ENCODE measurements at regions not wholly inside any gene's neighbourhood (a gene's known extent, or its start where the extent isn't known, plus 50 kb on each side); places are given as distances from the start of the nearest gene placed in this dataset.

DNA sequence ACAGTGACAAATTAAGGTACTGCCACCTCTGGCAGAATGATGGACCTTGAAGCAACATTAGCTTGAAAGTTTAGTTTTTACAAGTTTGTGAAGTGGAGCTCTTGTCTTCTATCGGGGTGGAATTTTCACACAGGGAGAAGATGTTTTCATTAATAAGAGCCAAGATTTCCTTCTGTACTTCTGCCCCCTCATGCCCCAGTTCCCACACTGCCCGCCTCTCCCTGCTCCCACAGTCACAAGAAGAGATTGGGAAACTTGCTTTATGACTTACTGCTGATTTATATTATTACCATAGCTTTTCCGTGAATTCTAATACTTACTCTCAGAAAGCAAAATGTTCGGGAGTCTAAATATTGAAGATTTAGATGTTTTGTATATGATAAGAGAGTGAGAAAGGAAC lies 539.8 kb upstream of the ARX start:
- no peaks in the 10 kb centered on the region for H3K79me2 ChIP-seq (ENCODE audit: insufficient read depth, low read length)
- H2AFZ ChIP-seq (ENCODE audit: low read length) = no peak overlapping the region
- H3K4me2 ChIP-seq (ENCODE audit: low read length) = no peak overlapping the region

DNA sequence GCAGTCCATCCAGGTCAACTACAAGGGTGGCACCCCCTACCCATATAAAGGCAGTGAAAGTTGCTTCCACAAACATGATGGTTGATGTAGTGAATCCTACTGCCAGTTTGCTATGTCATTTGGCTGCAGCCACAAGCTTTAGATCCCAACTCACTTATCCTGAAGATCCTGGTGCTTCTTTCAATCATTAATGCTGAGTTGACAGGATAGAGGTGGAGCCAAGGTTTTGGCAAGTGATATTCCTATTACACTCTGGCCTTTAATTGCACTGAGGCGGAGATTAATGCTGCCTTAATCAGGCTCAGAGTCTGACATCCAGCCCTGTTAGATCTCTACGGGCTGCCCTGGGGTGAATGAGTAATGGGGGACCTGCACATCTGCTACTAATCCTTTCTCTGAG lies 542.4 kb upstream of the ARX start:
- no peaks in the 10 kb centered on the region for H3K9me3 ChIP-seq (ENCODE audit: low read length)

More for the DNA sequence above, 539.8 kb upstream of the ARX start:
- Histone ChIP-seq H3K9me2 (ENCODE audit: low read depth, low read length) (no peaks in the 10 kb centered on the region), H3K9ac (ENCODE audit: low read length) (no peak overlapping the region), H3K36me3 (ENCODE audit: insufficient read depth, low read length) (no peaks in the 10 kb centered on the region), H3K27me3 (ENCODE audit: insufficient read depth, low read length) (no peaks in the 10 kb centered on the region), H3F3A (ENCODE audit: insufficient read depth, low read length) (no peaks in the 10 kb centered on the region), H3K4me3 (ENCODE audit: low read depth, low read length, poor library complexity, severe bottlenecking) (no peak overlapping the region), H3K27ac (ENCODE audit: low read depth, low read length, poor library complexity, severe bottlenecking) (no peak overlapping the region), H3K9me3 (ENCODE audit: low read length) (no peaks in the 10 kb centered on the region), H4K20me1 (ENCODE audit: insufficient read depth, low read length) (no peaks in the 10 kb centered on the region), H3K4me1 (ENCODE audit: insufficient read depth, low read length, severe bottlenecking) (no peaks in the 10 kb centered on the region)
- TF ChIP-seq EZH2 (IDR thresholded peaks at IDR 0.05; ENCODE audit: borderline replicate concordance, low read length) (no peak), CTCF (IDR thresholded peaks at IDR 0.05; ENCODE audit: low read length) (no peak)

DNA sequence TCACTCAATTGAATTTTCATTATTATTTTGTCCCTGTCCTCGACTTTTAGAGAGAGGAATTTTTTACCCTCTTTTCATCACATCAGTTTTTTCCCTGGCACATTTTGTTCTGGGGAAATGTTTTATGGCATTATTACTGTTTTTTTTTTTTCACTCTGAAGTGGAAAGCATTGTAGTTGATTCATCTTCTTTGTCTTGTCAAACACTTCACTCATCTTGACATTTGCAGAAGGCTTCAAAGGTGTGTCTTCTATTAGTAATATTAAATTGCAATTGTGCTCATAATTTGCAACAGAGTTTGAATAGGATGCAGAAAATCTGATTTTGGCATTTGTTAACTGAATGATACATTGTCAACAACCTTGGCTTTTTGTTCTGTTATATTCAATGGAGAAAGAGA lies 545.4 kb upstream of the ARX start:
- Histone ChIP-seq H3K4me2 (ENCODE audit: low read length) (no peak overlapping the region), H3F3A (ENCODE audit: insufficient read depth, low read length) (no peaks in the 10 kb centered on the region), H3K27me3 (ENCODE audit: insufficient read depth, low read length) (no peaks in the 10 kb centered on the region), H2AFZ (ENCODE audit: low read length) (no peak overlapping the region), H4K20me1 (ENCODE audit: insufficient read depth, low read length) (no peaks in the 10 kb centered on the region), H3K9me2 (ENCODE audit: low read depth, low read length) (no peaks in the 10 kb centered on the region), H3K4me3 (ENCODE audit: low read depth, low read length, poor library complexity, severe bottlenecking) (no peak overlapping the region), H3K27ac (ENCODE audit: low read depth, low read length, poor library complexity, severe bottlenecking) (no peak overlapping the region), H3K4me1 (ENCODE audit: insufficient read depth, low read length, severe bottlenecking) (no peaks in the 10 kb centered on the region), H3K9me3 (ENCODE audit: low read length) (no peaks in the 10 kb centered on the region), H3K79me2 (ENCODE audit: insufficient read depth, low read length) (no peaks in the 10 kb centered on the region), H3K9ac (ENCODE audit: low read length) (no peak overlapping the region), H3K36me3 (ENCODE audit: insufficient read depth, low read length) (no peaks in the 10 kb centered on the region)
- no peak for TF ChIP-seq CTCF (IDR thresholded peaks at IDR 0.05; ENCODE audit: low read length)
- TF ChIP-seq EZH2 (IDR thresholded peaks at IDR 0.05; ENCODE audit: borderline replicate concordance, low read length) = no peak

More for the DNA sequence above, 542.4 kb upstream of the ARX start:
- TF ChIP-seq EZH2 (IDR thresholded peaks at IDR 0.05; ENCODE audit: borderline replicate concordance, low read length) = no peak
- no peak for TF ChIP-seq CTCF (IDR thresholded peaks at IDR 0.05; ENCODE audit: low read length)
- H3K36me3 ChIP-seq (ENCODE audit: insufficient read depth, low read length) = no peaks in the 10 kb centered on the region
- H3K4me3 ChIP-seq (ENCODE audit: low read depth, low read length, poor library complexity, severe bottlenecking) = no peak overlapping the region
- H3K79me2 ChIP-seq (ENCODE audit: insufficient read depth, low read length) = no peaks in the 10 kb centered on the region
- H3K9ac ChIP-seq (ENCODE audit: low read length) = no peak overlapping the region
- no peaks in the 10 kb centered on the region for H3K27me3 ChIP-seq (ENCODE audit: insufficient read depth, low read length)
- no peak overlapping the region for H3K4me2 ChIP-seq (ENCODE audit: low read length)
- H3K27ac ChIP-seq (ENCODE audit: low read depth, low read length, poor library complexity, severe bottlenecking) = no peak overlapping the region
- H3F3A ChIP-seq (ENCODE audit: insufficient read depth, low read length) = no peaks in the 10 kb centered on the region
- H3K9me2 ChIP-seq (ENCODE audit: low read depth, low read length) = no peaks in the 10 kb centered on the region
- H2AFZ ChIP-seq (ENCODE audit: low read length) = no peak overlapping the region
- no peaks in the 10 kb centered on the region for H4K20me1 ChIP-seq (ENCODE audit: insufficient read depth, low read length)
- no peaks in the 10 kb centered on the region for H3K4me1 ChIP-seq (ENCODE audit: insufficient read depth, low read length, severe bottlenecking)
